KOPT-K1 (cell line): ENCODE measurements at regions not wholly inside any gene's neighbourhood (a gene's known extent, or its start where the extent isn't known, plus 50 kb on each side); places are given as distances from the start of the nearest gene placed in this dataset.

Source experiments
- H3K27ac ChIP-seq: fragments of 200-600 bp; sonication (generic); 2 replicates; pipeline ENCODE4 v1.5.1; 2016; ENCODE audit warnings: antibody characterized with exemption, mild to moderate bottlenecking, low read depth, low read length; ENCODE audit not compliant: poor library complexity, severe bottlenecking
- H3K36me3 ChIP-seq: fragments of 200-600 bp; sonication (generic); 2 replicates; pipeline ENCODE4 v1.5.1; 2017; ENCODE audit warnings: antibody characterized with exemption, mild to moderate bottlenecking, low read length, moderate library complexity; ENCODE audit not compliant: insufficient read depth
- H3K9me3 ChIP-seq: fragments of 200-600 bp; sonication (generic); 2 replicates; pipeline ENCODE4 v1.5.1; 2017; ENCODE audit warnings: antibody characterized with exemption, low read length, mild to moderate bottlenecking; ENCODE audit not compliant: insufficient read depth, poor library complexity, severe bottlenecking

DNA sequence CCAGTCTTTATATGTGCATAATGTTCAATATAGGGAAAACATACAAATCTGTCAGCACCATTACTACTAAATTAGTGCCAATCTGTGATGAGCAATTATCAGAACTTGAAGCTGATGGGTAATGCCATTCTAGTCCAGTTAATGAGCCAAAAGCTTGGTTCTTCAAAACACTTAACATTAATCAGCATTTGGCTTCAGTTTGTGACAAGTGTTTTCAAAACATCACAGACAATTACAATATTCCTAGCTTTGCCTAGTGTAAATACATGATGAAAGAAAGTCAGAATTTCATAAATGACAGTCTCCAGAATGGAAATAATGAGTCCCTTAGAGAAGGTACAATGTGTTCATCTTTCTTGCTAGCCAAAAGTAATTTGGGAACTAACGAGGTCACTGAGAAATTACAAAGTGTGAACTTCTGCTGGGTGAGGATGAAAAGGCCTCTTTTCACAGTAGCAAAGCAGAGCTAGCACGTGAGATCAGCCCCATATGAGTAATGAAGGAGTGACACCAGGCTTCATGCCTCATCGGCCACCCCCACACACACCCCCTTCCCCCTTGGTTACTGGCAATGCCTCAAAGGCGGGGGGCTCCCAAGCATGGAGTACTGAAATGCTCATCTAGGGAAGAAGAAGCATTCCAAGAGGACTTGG is 180.6 kb upstream of the EEA1 start:
- Histone ChIP-seq H3K36me3 (no peaks in the 10 kb centered on the region), H3K9me3 (no peaks in the 10 kb centered on the region)

DNA sequence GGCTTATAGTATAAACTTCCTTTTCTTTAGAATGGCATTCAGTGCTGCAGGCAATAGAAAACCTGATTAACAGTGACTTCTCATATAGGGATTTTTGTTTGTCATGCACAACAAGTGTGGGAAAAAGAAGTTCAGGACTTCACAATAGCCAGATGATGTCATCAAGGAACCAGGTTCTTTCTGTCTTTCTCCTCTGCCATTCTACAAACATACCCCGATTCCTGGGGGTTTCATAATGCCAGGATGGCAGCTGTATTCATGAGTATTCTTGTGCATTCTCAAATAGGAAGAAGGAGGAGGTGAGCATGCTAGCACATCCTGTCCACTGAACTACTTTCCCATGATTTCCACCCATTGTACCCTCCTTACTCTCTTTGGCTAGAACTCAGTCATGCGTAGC is 182.7 kb upstream of the EEA1 start:
- Histone ChIP-seq H3K9me3 (no peaks in the 10 kb centered on the region), H3K36me3 (no peaks in the 10 kb centered on the region), H3K27ac (no peak overlapping the region)

More for the DNA sequence above, 180.6 kb upstream of the EEA1 start:
- H3K27ac ChIP-seq: no peak overlapping the region

- Histone ChIP-seq H3K27ac (no peak overlapping the region), H3K36me3 (no peaks in the 10 kb centered on the region), H3K9me3 (no peaks in the 10 kb centered on the region)
These were observed 184.4 kb upstream of the EEA1 start for GRCh38 chr12:93113317-93114006.

DNA sequence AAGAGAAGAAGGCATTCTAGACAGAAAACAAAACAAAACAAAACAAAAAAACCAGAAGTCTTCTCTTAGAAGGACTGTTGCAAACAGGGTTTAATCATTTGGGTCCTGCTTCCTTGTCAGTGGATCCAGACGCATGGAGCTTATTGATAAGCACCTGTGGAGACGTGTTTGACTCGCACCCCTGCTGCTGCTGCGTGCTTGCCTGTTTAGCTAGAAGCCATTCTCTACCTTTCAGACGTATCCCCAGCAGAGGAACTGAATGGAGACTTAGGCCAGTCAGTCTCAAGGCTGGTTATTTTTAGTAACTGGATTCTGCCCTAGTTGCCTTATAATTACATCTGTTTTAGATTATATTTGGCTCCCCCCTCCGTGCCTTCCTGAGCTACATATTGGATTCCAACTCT is 186.1 kb upstream of the EEA1 start:
- Histone ChIP-seq H3K36me3 (no peaks in the 10 kb centered on the region), H3K27ac (no peak overlapping the region), H3K9me3 (no peaks in the 10 kb centered on the region)

DNA sequence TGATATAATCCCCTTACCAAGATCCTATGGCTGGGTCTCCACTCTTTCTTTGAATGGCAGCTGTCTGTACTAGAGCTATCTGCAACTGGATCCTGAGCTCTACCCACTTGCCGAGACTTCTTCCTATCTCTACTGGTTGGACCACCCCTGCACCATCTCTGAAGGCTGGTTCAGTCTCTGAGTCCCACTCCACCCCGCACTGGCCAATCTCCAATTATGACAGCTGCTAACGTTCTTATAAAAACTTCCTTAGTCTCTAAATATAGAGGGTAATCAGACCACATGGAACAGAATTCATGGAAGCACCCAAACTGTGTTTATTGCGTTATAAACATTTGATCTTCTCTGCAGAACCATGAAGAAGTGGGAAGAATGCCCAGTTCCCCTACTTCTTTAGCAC is 186.6 kb upstream of the EEA1 start:
- Histone ChIP-seq H3K27ac (no peak overlapping the region), H3K36me3 (no peaks in the 10 kb centered on the region), H3K9me3 (no peaks in the 10 kb centered on the region)

DNA sequence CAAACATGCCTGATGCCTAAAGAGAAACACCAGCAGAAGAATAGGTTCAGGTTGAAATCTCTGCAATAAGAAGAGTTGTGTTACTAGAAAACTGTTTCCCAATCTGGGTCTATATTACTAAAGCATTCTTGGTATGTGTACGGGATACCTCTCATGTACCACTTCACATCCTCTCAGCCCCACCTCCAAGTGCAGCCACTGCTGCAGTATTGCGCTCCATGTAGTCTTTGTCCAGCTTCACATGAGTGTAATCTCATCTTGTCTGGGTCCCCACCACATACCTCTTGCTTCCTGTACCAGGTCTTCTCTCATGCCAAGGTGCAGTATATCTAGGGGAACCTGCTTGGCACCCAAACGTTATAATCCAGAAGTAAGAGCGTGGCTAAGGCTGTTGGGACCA is 187.5 kb upstream of the EEA1 start:
- H3K9me3 ChIP-seq: no peaks in the 10 kb centered on the region
- no peaks in the 10 kb centered on the region for H3K36me3 ChIP-seq
- no peak overlapping the region for H3K27ac ChIP-seq

DNA sequence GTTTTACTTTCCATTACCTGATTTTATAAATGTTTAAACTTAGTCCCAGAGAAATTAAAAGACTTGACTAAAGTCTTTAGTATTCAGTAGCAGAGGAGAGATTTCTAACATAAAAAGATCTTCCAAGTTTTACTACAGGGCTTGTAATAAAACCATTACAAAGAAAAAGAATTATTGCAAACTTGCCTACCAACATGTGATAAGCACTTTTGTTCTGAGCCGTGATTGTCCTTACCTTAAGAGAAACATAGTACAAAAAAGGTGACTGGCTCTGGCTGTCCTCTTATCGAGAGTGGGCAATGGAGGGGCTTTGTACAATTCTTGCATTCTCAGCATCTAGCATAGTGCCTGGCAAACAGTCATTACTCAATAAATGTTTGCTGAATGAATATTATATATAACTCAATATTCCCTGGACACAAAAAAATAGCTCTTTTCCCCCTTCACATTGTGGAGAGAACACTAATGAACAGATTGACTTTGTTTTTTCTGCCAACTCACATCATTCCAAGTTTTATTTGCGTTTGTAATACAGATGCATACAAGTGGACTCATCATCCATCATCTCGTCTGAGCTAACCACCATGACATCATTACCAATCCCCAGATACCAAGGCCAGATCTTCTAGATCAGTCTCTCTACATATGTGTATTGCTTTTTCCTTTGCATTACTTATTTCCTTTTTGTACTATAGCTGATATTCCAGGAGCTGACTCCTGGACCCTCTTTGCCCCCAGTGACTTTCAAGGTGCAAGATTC is 192.8 kb upstream of the EEA1 start:
- Histone ChIP-seq H3K36me3 (no peaks in the 10 kb centered on the region), H3K9me3 (no peaks in the 10 kb centered on the region), H3K27ac (no peak overlapping the region)

GRCh38 chr12:93122569-93123091 is 193.5 kb upstream of the EEA1 start:
- H3K9me3 ChIP-seq: no peaks in the 10 kb centered on the region
- H3K36me3 ChIP-seq: no peaks in the 10 kb centered on the region
- no peak overlapping the region for H3K27ac ChIP-seq

DNA sequence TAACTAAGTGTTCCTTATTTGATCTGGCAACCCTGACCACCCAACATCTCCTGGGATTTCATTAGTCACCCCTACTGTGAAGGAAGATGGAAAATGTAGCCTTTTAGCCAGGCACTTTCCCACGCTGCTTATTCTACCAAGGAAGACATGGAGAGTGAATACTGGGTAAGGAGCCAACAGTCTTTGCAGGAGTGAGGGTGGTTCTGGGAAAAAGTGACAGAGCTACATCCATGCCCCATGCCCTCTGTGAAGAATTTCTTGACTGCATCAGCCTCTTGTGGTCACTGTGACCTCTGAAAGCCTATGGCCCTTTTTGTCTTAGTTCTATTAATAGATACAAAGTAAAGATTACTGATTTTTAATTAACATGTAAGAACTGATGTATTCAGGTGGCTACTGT is 196.0 kb upstream of the EEA1 start:
- Histone ChIP-seq H3K27ac (no peak overlapping the region), H3K9me3 (no peaks in the 10 kb centered on the region), H3K36me3 (no peaks in the 10 kb centered on the region)

DNA sequence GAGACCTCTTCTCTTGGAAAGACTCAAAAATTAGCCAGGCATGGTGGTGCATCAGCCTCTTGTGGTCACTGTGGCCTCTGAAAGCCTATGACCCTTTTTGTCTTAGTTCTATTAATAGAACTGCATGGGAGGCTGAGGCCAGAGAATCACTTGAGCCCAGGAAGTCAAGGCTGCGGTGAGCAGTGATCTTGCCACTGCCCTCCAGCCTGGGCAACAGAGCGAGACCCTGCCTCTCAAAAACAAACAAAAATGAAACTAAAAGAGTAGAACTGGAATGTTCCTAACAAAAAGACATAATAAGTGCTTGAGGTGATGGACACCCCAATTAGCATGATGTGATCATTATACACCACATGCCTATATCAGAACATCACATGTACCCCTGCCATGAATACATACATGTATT is 197.0 kb upstream of the EEA1 start:
- Histone ChIP-seq H3K36me3 (no peaks in the 10 kb centered on the region), H3K27ac (no peak overlapping the region), H3K9me3 (no peaks in the 10 kb centered on the region)

GRCh38 chr12:93127107-93127560 is 198.0 kb upstream of the EEA1 start:
- Histone ChIP-seq H3K36me3 (no peaks in the 10 kb centered on the region), H3K27ac (no peak overlapping the region)

GRCh38 chr12:93127582-93128331 is 198.7 kb upstream of the EEA1 start:
- no peak overlapping the region for H3K27ac ChIP-seq
- H3K9me3 ChIP-seq: no peaks in the 10 kb centered on the region
- no peaks in the 10 kb centered on the region for H3K36me3 ChIP-seq

More at GRCh38 chr12:93127107-93127560, 198.0 kb upstream of the EEA1 start:
- H3K9me3 ChIP-seq: no peaks in the 10 kb centered on the region

GRCh38 chr12:93128332-93128707 is 199.2 kb upstream of the EEA1 start:
- H3K36me3 ChIP-seq: no peaks in the 10 kb centered on the region

DNA sequence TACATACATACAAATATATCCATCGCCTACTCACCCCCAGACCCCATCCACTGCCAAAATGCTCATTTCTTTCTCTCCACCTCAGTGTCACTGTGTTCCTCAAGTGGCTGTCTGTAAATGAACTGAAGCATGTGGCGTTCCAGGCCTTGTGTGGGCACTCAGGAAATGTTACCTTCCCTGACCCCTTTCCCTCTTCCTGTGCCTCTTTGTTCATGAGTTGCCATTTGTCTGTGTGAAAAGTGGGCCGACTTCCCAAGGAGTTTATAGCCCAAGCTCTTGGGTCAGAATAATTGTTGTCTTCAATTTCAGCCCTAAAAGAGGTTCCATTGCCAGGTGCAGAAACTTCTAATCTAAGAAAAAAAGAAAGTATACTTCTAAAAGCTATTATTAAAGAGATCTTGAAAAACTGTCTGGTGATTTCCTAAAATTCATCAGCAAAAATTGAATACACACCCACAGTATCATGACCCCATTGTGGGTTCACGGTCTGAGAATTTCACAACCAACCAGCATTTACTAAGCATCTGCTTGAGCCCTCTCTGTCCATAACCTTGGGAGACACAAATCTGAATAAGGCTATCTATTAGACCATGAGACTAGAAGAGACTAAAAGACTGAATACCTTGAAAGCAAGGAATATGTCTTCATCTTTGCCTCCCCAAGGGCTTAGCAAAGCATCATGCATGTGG is 201.4 kb upstream of the EEA1 start:
- Histone ChIP-seq H3K9me3 (no peaks in the 10 kb centered on the region), H3K27ac (no peak overlapping the region), H3K36me3 (no peaks in the 10 kb centered on the region)

More at GRCh38 chr12:93128332-93128707, 199.2 kb upstream of the EEA1 start:
- no peak overlapping the region for H3K27ac ChIP-seq
- H3K9me3 ChIP-seq: no peaks in the 10 kb centered on the region
